Osteoblast (primary cell): ENCODE measurements at regions not wholly inside any gene's neighbourhood (a gene's known extent, or its start where the extent isn't known, plus 50 kb on each side); places are given as distances from the start of the nearest gene placed in this dataset.

ENCODE experiments used
- DNase-seq: peaks from one replicate; pipeline ENCODE4 v3.0.0; 2011; ENCODE audit warnings: low spot score, mixed read lengths; ENCODE audit not compliant: insufficient read length; ENCODE audit errors: missing footprints
- H2AFZ ChIP-seq: 2 replicates; pipeline ENCODE4 v1.6.0; 2011; ENCODE audit warnings: mild to moderate bottlenecking, low read length
- H3K27ac ChIP-seq: 2 replicates; pipeline ENCODE4 v1.5.1; 2011; ENCODE audit warnings: mild to moderate bottlenecking, low read depth, low read length, moderate library complexity
- H3K27me3 ChIP-seq: 2 replicates; pipeline ENCODE4 v1.6.0; 2012; ENCODE audit warnings: mild to moderate bottlenecking, control low read depth, inconsistent platforms, low read length, moderate library complexity; ENCODE audit not compliant: insufficient read depth
- H3K36me3 ChIP-seq: 2 replicates; pipeline ENCODE4 v1.5.1; 2011; ENCODE audit warnings: mild to moderate bottlenecking, low read length, control low read depth, moderate library complexity; ENCODE audit not compliant: insufficient read depth
- H3K4me1 ChIP-seq: 2 replicates; pipeline ENCODE4 v1.5.1; 2011; ENCODE audit warnings: mild to moderate bottlenecking, low read length, control low read depth, moderate library complexity; ENCODE audit not compliant: insufficient read depth
- H3K4me2 ChIP-seq: 2 replicates; pipeline ENCODE4 v1.6.0; 2011; ENCODE audit warnings: mild to moderate bottlenecking, low read length; ENCODE audit not compliant: insufficient read depth
- H3K4me3 ChIP-seq: fragments of 200-600 bp; sonication (generic); 3 replicates; pipeline ENCODE4 v1.5.1; 2012; ENCODE audit warnings: mild to moderate bottlenecking, low read length, inconsistent platforms; ENCODE audit not compliant: insufficient read depth
- H3K79me2 ChIP-seq: 2 replicates; pipeline ENCODE4 v1.6.0; 2012; ENCODE audit warnings: mild to moderate bottlenecking, low read length, control low read depth, inconsistent platforms; ENCODE audit not compliant: insufficient read depth
- H3K9me3 ChIP-seq: 2 replicates; pipeline ENCODE4 v1.5.1; 2011; ENCODE audit warnings: low read depth, low read length, control low read depth
- H4K20me1 ChIP-seq: 2 replicates; pipeline ENCODE4 v1.6.0; 2012; ENCODE audit warnings: mild to moderate bottlenecking, low read length, control low read depth; ENCODE audit not compliant: insufficient read depth
- CTCF ChIP-seq: IDR thresholded peaks from 2 replicates; pipeline ENCODE4 v1.5.1; 2011; ENCODE audit warnings: mild to moderate bottlenecking, low read depth, low read length, moderate library complexity; ENCODE audit errors: extremely low read depth

GRCh38 chr1:30106125-30106524 is 617.3 kb downstream of the MATN1 start:
- H3K79me2 ChIP-seq, result no peaks in the 10 kb centered on the region
- peak; percentile 78 for DNase-seq
- peak; percentile 46 for TF ChIP-seq CTCF
- H3K36me3 ChIP-seq, result no peaks in the 10 kb centered on the region
- peaks cover 24% of the 10 kb centered on the region for H3K27me3 ChIP-seq
- H2AFZ ChIP-seq, result no peak overlapping the region
- H3K4me2 ChIP-seq, result no peak overlapping the region
- no peaks in the 10 kb centered on the region for H3K4me1 ChIP-seq
- no peak overlapping the region for H3K4me3 ChIP-seq
- no peaks in the 10 kb centered on the region for H3K9me3 ChIP-seq
- H4K20me1 ChIP-seq, result no peaks in the 10 kb centered on the region
- no peak overlapping the region for H3K27ac ChIP-seq

- Histone ChIP-seq H3K27ac (no peak overlapping the region), H3K9me3 (no peaks in the 10 kb centered on the region), H3K4me2 (no peak overlapping the region), H4K20me1 (no peaks in the 10 kb centered on the region), H3K79me2 (no peaks in the 10 kb centered on the region), H3K4me1 (no peaks in the 10 kb centered on the region), H3K4me3 (no peak overlapping the region), H3K36me3 (no peaks in the 10 kb centered on the region), H3K27me3 (peaks cover 16% of the 10 kb centered on the region), H2AFZ (no peak overlapping the region)
- DNase-seq, result no peak
- TF ChIP-seq CTCF, result no peak
Measured at GRCh38 chr1:30104551-30104950, 618.8 kb downstream of the MATN1 start.

- TF ChIP-seq CTCF, result no peak
- peak; percentile 36 for DNase-seq
- peaks cover 13% of the 10 kb centered on the region for H3K27me3 ChIP-seq
- no peaks in the 10 kb centered on the region for H4K20me1 ChIP-seq
- H3K79me2 ChIP-seq, result no peaks in the 10 kb centered on the region
- no peaks in the 10 kb centered on the region for H3K36me3 ChIP-seq
- H3K4me1 ChIP-seq, result no peaks in the 10 kb centered on the region
- no peaks in the 10 kb centered on the region for H3K9me3 ChIP-seq
- H3K4me3 ChIP-seq, result no peak overlapping the region
- H3K4me2 ChIP-seq, result no peak overlapping the region
- no peak overlapping the region for H3K27ac ChIP-seq
- no peak overlapping the region for H2AFZ ChIP-seq
Measured at GRCh38 chr1:30103708-30104411, 619.5 kb downstream of the MATN1 start.

GRCh38 chr1:30102605-30103004 is 620.8 kb downstream of the MATN1 start:
- H3K27me3 ChIP-seq, result peaks cover 9% of the 10 kb centered on the region
- no peaks in the 10 kb centered on the region for H3K36me3 ChIP-seq
- no peaks in the 10 kb centered on the region for H3K4me1 ChIP-seq
- no peaks in the 10 kb centered on the region for H3K9me3 ChIP-seq
- no peaks in the 10 kb centered on the region for H4K20me1 ChIP-seq
- no peak overlapping the region for H2AFZ ChIP-seq
- DNase-seq, result no peak
- no peaks in the 10 kb centered on the region for H3K79me2 ChIP-seq
- H3K4me2 ChIP-seq, result no peak overlapping the region
- H3K4me3 ChIP-seq, result no peak overlapping the region
- no peak for TF ChIP-seq CTCF
- no peak overlapping the region for H3K27ac ChIP-seq
